RWPE2 (cell line): ENCODE measurements at regions not wholly inside any gene's neighbourhood (a gene's known extent, or its start where the extent isn't known, plus 50 kb on each side); places are given as distances from the start of the nearest gene placed in this dataset.

Experiments used
- ATAC-seq: fragments of 200-7000 bp; cut with Tn5 transposase; 3 replicates; pipeline ENCODE4 v1.9.1; 2021; ENCODE audit warnings: low read depth
- DNase-seq: peaks from one replicate; pipeline ENCODE4 v3.0.0-alpha.2; 2020; ENCODE audit warnings: low spot score
- H3K27ac ChIP-seq: fragments of 450-650 bp; 2 replicates; pipeline ENCODE4 v1.5.1; 2017; ENCODE audit warnings: mild to moderate bottlenecking; ENCODE audit not compliant: poor library complexity, severe bottlenecking
- H3K27me3 ChIP-seq: fragments of 250-450 bp; sonication (Bioruptor Pico); 2 replicates; pipeline ENCODE4 v1.5.1; 2021; ENCODE audit warnings: mild to moderate bottlenecking, moderate library complexity; ENCODE audit not compliant: insufficient read depth, poor library complexity, severe bottlenecking
- H3K36me3 ChIP-seq: fragments of 250-450 bp; sonication (Bioruptor Pico); 2 replicates; pipeline ENCODE4 v1.5.1; 2020; ENCODE audit warnings: low read depth, mild to moderate bottlenecking, moderate library complexity
- H3K4me1 ChIP-seq: fragments of 250-450 bp; sonication (Bioruptor Pico); 2 replicates; pipeline ENCODE4 v1.5.1; 2021; ENCODE audit warnings: mild to moderate bottlenecking, moderate library complexity; ENCODE audit not compliant: insufficient read depth, poor library complexity, severe bottlenecking
- H3K4me3 ChIP-seq: fragments of 250-450 bp; sonication (Bioruptor Pico); 2 replicates; pipeline ENCODE4 v1.5.1; 2021; ENCODE audit warnings: mild to moderate bottlenecking, moderate library complexity; ENCODE audit not compliant: severe bottlenecking
- H3K9me3 ChIP-seq: fragments of 250-450 bp; sonication (Bioruptor Pico); 2 replicates; pipeline ENCODE4 v1.5.1; 2021; ENCODE audit warnings: mild to moderate bottlenecking, moderate library complexity; ENCODE audit not compliant: severe bottlenecking
- CTCF ChIP-seq: fragments of 450-650 bp; IDR thresholded peaks from one replicate; pipeline ENCODE4 v1.5.1; 2017; ENCODE audit warnings: mild to moderate bottlenecking, moderate library complexity; ENCODE audit not compliant: poor library complexity, severe bottlenecking

- DNase-seq = no peak
- TF ChIP-seq CTCF = no peak
- no peak for ATAC-seq
- H3K27ac ChIP-seq = no peak overlapping the region
- peaks cover 16% of the 10 kb centered on the region for H3K4me1 ChIP-seq
- H3K9me3 ChIP-seq = no peaks in the 10 kb centered on the region
- no peaks in the 10 kb centered on the region for H3K36me3 ChIP-seq
- no peak overlapping the region for H3K4me3 ChIP-seq
- H3K27me3 ChIP-seq = no peaks in the 10 kb centered on the region
Measured at GRCh38 chr9:91116711-91117110, 245.0 kb downstream of the AUH start.

GRCh38 chr9:91117474-91117891 lies 244.2 kb downstream of the AUH start:
- H3K4me3 ChIP-seq = no peak overlapping the region
- no peaks in the 10 kb centered on the region for H3K9me3 ChIP-seq
- no peaks in the 10 kb centered on the region for H3K27me3 ChIP-seq
- TF ChIP-seq CTCF = no peak
- H3K36me3 ChIP-seq = no peaks in the 10 kb centered on the region
- peaks cover 16% of the 10 kb centered on the region for H3K4me1 ChIP-seq
- DNase-seq (no peak), ATAC-seq (no peak)
- no peak overlapping the region for H3K27ac ChIP-seq

GRCh38 chr9:91117959-91118703 lies 243.6 kb downstream of the AUH start:
- Histone ChIP-seq H3K27ac (peak overlapping the region; percentile 78), H3K27me3 (no peaks in the 10 kb centered on the region), H3K4me3 (no peak overlapping the region), H3K36me3 (no peaks in the 10 kb centered on the region), H3K9me3 (no peaks in the 10 kb centered on the region), H3K4me1 (peaks cover 16% of the 10 kb centered on the region)
- TF ChIP-seq CTCF = no peak
- ATAC-seq (no peak), DNase-seq (no peak)

- DNase-seq (no peak), ATAC-seq (no peak)
- Histone ChIP-seq H3K36me3 (no peaks in the 10 kb centered on the region), H3K27me3 (no peaks in the 10 kb centered on the region), H3K27ac (peak overlapping the region; percentile 78), H3K9me3 (no peaks in the 10 kb centered on the region), H3K4me3 (no peak overlapping the region), H3K4me1 (peaks cover 16% of the 10 kb centered on the region)
- TF ChIP-seq CTCF = no peak
Measured at GRCh38 chr9:91118704-91119025, 243.1 kb downstream of the AUH start.

GRCh38 chr9:91119142-91119541 lies 242.6 kb downstream of the AUH start:
- Histone ChIP-seq H3K4me3 (no peak overlapping the region), H3K9me3 (no peaks in the 10 kb centered on the region)
- ATAC-seq = peak; percentile 89

More at GRCh38 chr9:91119142-91119541, 242.6 kb downstream of the AUH start:
- no peaks in the 10 kb centered on the region for H3K36me3 ChIP-seq
- no peak for DNase-seq
- H3K27me3 ChIP-seq = no peaks in the 10 kb centered on the region
- peak overlapping the region; percentile 78 for H3K27ac ChIP-seq
- TF ChIP-seq CTCF = no peak
- H3K4me1 ChIP-seq = peaks cover 16% of the 10 kb centered on the region
